D721Med (cell line): ENCODE measurements at regions not wholly inside any gene's neighbourhood (a gene's known extent, or its start where the extent isn't known, plus 50 kb on each side); places are given as distances from the start of the nearest gene placed in this dataset.

Source experiments
- DNase-seq: peaks from one replicate; pipeline ENCODE4 v3.0.0; 2011; ENCODE audit warnings: low spot score; ENCODE audit not compliant: insufficient read length
- FAIRE-seq: peaks from 2 replicates; lab custom pipeline; 2011; peaks lifted over from hg19 to GRCh38; lab: Jason Lieb, UNC
- CTCF ChIP-seq: IDR thresholded peaks from 2 replicates; pipeline ENCODE4 v1.5.1; 2012; ENCODE audit warnings: mild to moderate bottlenecking, control low read depth; ENCODE audit not compliant: insufficient read depth; ENCODE audit errors: missing control alignments

GRCh38 chr5:106414342-106414741, 1256.4 kb downstream of the EFNA5 start:
- no peak for TF ChIP-seq CTCF

GRCh38 chr5:106412606-106413005, 1258.1 kb downstream of the EFNA5 start:
- FAIRE-seq: peak; percentile 38
- TF ChIP-seq CTCF: no peak

More at GRCh38 chr5:106414342-106414741, 1256.4 kb downstream of the EFNA5 start:
- FAIRE-seq (no peak), DNase-seq (no peak)

GRCh38 chr5:106408570-106408969, 1262.2 kb downstream of the EFNA5 start:
- TF ChIP-seq CTCF: no peak

More at GRCh38 chr5:106412606-106413005, 1258.1 kb downstream of the EFNA5 start:
- DNase-seq: no peak

GRCh38 chr5:106408141-106408540, 1262.6 kb downstream of the EFNA5 start:
- FAIRE-seq (no peak), DNase-seq (no peak)
- TF ChIP-seq CTCF: no peak

More at GRCh38 chr5:106408570-106408969, 1262.2 kb downstream of the EFNA5 start:
- FAIRE-seq (no peak), DNase-seq (no peak)

- DNase-seq: no peak
- peak; percentile 21 for FAIRE-seq
- no peak for TF ChIP-seq CTCF
Measured at GRCh38 chr5:106401561-106401960, 1269.2 kb downstream of the EFNA5 start.

- no peak for FAIRE-seq
Measured at GRCh38 chr5:106399391-106399790, 1271.3 kb downstream of the EFNA5 start.

More at GRCh38 chr5:106399391-106399790, 1271.3 kb downstream of the EFNA5 start:
- no peak for DNase-seq
- no peak for TF ChIP-seq CTCF
